GM12874 (cell line): ENCODE measurements at regions not wholly inside any gene's neighbourhood (a gene's known extent, or its start where the extent isn't known, plus 50 kb on each side); places are given as distances from the start of the nearest gene placed in this dataset.

Experiments used
- TF ChIP-seq, protein P1 (sequence below): IDR thresholded peaks from 2 replicates; pipeline ENCODE4 v1.5.1; 2011; ENCODE audit warnings: low read depth, mild to moderate bottlenecking, control low read depth, low read length, moderate library complexity; ENCODE audit not compliant: insufficient read depth

DNA sequence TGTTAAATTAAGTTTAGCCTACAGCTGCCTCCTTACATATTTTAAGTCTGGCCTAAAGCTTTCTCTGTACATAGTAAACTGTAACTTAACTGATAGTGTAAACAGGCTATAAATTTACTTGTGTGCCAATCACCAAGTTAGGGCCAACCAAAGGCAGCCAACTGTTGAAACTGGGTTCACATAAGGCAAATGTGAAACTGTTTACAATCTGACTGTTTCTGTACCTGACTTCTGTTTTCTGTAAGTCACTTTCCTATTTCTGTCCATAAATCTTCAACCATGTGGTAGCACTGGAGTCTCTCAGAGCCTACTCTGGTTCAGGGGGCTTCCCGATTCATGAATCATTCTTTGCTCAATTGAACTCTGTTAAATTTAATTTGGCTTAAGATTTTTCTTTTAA is 103.1 kb downstream of the RAP2A start:
- TF ChIP-seq, protein P1, sequence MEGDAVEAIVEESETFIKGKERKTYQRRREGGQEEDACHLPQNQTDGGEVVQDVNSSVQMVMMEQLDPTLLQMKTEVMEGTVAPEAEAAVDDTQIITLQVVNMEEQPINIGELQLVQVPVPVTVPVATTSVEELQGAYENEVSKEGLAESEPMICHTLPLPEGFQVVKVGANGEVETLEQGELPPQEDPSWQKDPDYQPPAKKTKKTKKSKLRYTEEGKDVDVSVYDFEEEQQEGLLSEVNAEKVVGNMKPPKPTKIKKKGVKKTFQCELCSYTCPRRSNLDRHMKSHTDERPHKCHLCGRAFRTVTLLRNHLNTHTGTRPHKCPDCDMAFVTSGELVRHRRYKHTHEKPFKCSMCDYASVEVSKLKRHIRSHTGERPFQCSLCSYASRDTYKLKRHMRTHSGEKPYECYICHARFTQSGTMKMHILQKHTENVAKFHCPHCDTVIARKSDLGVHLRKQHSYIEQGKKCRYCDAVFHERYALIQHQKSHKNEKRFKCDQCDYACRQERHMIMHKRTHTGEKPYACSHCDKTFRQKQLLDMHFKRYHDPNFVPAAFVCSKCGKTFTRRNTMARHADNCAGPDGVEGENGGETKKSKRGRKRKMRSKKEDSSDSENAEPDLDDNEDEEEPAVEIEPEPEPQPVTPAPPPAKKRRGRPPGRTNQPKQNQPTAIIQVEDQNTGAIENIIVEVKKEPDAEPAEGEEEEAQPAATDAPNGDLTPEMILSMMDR, result no peak

DNA sequence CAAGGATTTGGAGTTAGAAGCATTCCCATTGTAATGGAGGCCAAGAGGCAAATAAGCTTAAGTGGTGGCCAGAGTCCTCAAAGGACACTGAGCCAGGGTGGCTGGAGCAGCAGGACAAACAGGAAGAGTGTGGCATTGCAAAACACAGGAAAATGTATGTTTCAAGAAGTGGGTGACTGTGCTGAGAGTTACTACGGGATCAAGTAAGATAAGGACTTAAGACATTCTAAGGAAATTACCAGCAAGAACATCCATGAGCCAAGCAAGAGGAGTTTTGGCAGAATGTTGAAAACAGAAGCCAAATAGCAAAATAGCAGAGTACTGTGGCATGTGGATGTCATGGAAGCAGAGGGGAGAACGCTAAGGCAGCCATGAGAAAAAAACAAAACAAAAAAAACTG is 104.2 kb downstream of the RAP2A start:
- TF ChIP-seq, protein P1, result no peak

DNA sequence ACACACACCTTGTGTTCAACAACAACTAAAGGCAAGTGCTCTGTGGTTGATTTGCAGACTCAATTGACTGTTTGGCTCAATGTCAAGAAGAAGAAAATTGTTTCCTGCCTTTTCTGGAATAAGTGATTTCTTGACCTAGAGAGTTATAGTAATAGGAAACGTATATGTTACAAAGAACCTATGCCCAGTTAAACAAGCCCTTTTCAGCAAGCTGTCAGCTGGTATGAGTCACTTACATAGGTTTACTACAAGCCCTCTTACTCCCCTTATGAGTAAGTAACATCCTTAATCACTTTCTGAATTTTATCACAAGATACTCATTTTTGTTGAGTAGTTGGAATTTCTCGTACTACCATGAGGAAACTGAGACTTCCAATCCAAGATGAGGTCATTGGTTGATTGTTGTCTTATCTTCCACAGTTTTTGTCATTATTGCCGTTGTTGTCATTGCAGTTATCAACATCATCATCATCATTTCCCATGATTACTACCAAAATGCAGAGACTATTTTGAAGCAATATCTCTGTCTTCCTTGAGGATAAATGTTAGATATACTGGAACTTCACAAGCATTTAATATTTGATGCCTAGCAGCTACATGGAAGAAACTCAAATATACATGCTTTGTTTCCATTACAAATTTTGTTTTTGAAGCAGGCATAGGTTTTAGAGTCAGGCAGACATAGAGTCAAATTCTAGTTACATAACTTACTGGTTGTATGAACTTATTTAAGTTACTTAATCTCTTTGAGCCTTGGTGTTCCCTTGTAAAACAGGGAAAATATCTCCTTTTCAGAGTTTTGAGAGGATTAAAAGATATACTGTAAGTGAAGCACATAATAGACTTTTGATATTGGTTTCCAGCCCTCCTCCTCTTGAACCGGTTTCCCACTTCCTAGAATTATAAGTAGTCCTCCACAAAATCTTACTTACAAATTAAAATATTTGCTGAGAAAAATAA is 106.0 kb downstream of the RAP2A start:
- TF ChIP-seq, protein P1, result no peak

DNA sequence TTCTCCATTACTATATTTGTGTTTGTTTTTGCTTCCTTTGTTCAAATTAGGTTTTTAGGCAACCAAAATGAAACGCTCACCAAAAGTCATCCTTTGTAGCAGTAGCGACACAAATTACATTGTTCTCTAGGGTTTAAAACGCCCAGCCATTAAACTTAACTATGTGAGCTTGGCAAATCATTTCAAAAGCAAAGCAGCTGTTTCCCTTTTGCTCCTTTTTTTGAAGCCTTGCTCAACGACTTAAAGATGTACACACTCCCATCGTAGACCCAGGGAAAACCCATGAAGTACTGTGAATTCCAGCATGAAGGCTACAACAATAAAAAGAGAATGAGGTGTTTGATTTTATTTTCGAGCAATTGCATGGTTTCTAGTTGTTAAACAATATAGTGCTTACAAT is 106.7 kb downstream of the RAP2A start:
- TF ChIP-seq, protein P1, result no peak

DNA sequence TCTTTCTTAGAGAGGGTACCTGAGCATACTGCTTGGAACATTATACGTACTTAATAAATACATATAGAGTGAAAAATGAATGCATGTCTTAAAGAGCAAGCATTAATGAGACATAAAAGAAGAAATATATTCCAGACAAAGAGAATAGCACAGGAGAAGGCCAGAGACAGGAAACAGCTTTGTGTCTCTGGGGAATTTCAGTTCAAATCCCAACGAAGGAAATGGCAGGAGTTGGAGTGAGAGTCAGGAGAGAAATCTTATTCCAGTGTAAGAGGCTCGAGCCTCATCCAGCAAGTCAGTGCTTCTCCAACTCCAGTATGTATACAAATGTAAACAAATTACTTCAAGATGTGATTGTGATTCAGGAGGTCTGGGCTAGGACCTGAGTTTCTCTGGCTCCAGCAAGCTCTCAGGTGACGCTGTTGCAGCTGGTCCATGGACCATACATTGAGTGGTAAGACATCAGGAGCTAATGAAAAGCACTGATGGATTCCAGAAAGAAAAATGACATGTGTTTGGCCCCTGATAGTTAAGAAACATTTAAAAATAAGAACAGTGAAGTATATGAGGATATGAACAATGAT is 108.2 kb downstream of the RAP2A start:
- TF ChIP-seq, protein P1, result no peak

DNA sequence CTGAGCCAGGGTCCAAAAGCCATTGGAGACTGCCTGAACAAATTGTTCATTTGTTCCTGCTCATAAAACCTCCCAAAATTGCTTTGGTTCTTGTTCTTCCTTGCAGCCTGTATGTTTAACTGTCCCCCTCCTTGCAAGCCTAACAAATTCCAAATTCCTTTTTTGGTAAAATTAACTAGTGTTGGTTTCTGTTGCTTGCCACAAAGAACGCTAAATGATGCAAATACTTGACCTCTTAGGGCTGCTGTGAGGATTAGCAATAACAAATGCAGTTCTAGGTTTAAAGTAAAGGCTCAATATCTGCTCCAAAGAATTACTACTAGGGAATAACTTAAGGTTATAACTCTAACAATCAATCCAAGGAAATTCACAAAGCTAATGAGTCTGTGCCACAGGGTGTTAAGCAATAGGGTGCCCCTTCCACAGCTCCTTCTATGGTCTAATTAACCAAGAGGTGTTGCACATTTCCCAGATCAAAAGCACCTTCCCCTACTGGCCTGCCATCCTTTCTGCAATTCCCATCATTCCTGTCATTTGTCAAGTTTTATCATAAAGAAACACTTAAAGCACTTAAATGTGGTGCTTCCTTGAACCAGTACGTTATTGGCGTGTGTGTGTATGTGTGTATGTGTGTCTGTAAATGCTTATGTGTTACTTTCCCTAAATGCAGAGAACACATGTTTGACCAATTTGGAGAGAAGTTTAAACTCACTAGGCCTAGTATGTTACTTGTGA is 110.2 kb downstream of the RAP2A start:
- TF ChIP-seq, protein P1, result no peak

DNA sequence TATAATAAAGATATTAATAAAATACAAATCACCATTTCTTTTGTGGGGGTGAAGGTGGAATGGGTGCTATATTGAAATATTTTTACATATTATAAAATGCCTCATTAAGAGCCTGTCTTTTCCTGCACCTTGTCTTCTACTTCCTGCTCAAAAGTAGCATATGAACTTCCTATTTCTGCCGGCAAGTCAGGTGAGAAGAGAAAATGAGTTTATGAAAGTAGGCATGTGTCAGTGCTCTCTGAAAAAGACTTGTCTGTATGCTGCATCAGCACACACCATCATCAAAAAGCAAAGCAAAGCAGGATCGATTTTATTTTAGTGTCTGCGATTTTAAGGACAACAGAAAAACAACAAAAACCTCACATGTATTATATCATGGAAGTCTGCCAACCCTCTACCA is 114.2 kb downstream of the RAP2A start:
- TF ChIP-seq, protein P1, result no peak
